NT2/D1 (cell line): ENCODE measurements at regions not wholly inside any gene's neighbourhood (a gene's known extent, or its start where the extent isn't known, plus 50 kb on each side); places are given as distances from the start of the nearest gene placed in this dataset.

ENCODE experiments used
- YY1 ChIP-seq: IDR thresholded peaks from 2 replicates; pipeline ENCODE4 v1.6.1; 2011; ENCODE audit not compliant: insufficient read length, insufficient read depth
- ZNF274 ChIP-seq: IDR thresholded peaks from 2 replicates; pipeline ENCODE4 v1.6.1; 2011; ENCODE audit warnings: mild to moderate bottlenecking, low read depth, low read length

DNA sequence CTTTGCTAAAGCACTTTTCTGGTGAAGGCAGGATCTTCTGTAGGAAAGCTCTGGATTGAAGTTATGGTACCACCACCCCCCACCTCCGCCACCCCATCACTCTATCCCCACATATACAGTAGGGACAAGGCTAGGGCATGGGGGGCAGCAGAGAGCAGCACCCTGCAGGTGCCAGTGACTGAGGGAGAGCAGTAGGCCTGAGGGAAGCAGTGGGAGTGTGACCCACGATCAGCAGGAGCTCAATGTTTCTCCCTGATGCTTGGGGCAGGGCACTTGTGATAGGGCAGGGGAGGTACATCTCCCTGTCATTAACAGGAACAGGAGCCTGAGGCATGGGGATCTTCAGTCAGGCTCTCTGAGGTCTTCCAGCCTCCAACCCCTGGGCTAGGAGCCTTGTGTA is 121.6 kb downstream of the ZFP36L2 start:
- no peak for TF ChIP-seq ZNF274
- TF ChIP-seq YY1 = no peak
